ENCODE measurements at regions not wholly inside any gene's neighbourhood (a gene's known extent, or its start where the extent isn't known, plus 50 kb on each side); places are given as distances from the start of the nearest gene placed in this dataset.

- H3K27me3 ChIP-seq (replicated peaks in 1 of 2; ENCODE audit: control insufficient read depth in 2 of 2, extremely low read depth in 1 of 2, insufficient read depth in 2 of 2, low read length in 1 of 2), result no peaks in the 10 kb centered on the region
- H3K36me3 Mint-ChIP-seq, result no peaks in the 10 kb centered on the region
- peaks cover 0 to 7% of the 10 kb centered on the region in 2 donors for H3K27me3 Mint-ChIP-seq
- no peak for DNase-seq
- WGBS (ENCODE audit: insufficient coverage), result 80% methylated on average over 3 of the region's 5 CpGs
- ChIA-PET CTCF (interaction anchor here in 1 of 2 donors (0.5 kb wide), 1 partner anchor 134 kb away, joined by 3 read pairs; no protein-coding TSS in a partner anchor), POLR2A (no interaction called here)
- no peak for ATAC-seq (replicated peaks in 1 of 4)
- H3K9me3 Mint-ChIP-seq, result peaks cover 0 to 3% (median 0%) of the 10 kb centered on the region in 3 donors
- no peak overlapping the region for H3K27ac Mint-ChIP-seq
- H3K4me1 ChIP-seq (ENCODE audit: control insufficient read depth in 1 of 2, extremely low read depth in 1 of 2, insufficient read depth in 2 of 2, low read length in 2 of 2), result no peaks in the 10 kb centered on the region
- H3K4me3 ChIP-seq (ENCODE audit: control insufficient read depth in 1 of 2, extremely low read depth in 1 of 2, low read length in 1 of 2), result no peak overlapping the region
- no peak overlapping the region for H3K4me3 Mint-ChIP-seq
- H3K36me3 ChIP-seq (ENCODE audit: control insufficient read depth in 2 of 2, extremely low read depth in 1 of 2, insufficient read depth in 1 of 2, low read length in 1 of 2), result no peaks in the 10 kb centered on the region
- no peak overlapping the region for H3K27ac ChIP-seq (ENCODE audit: low read length)
- no peaks in the 10 kb centered on the region for H3K9me3 ChIP-seq
- no peaks in the 10 kb centered on the region for H3K4me1 Mint-ChIP-seq
Observed at GRCh38 chr12:65642061-65642661, 182.1 kb upstream of the HMGA2 start.

DNA sequence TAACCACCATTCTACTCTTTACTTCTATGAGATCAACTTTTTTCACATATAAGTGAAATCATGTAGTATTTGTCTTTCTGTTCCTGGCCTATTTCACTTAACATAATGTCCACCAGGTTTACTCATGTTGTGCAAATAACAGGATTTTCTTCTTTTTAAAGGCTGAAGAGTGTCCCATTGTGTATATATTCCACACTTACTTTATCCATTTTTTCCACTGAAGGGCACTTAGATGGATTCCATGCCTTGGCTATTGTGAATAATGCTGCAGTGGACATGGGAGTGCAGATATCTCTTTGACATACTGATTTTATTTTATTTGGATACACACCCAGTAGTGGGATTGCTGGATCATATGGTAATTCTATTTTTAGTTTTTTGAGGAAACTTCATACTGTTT is 181.1 kb upstream of the HMGA2 start:
- no peaks in the 10 kb centered on the region for H3K36me3 Mint-ChIP-seq
- no peaks in the 10 kb centered on the region for H3K27me3 ChIP-seq (replicated peaks in 1 of 2; ENCODE audit: control insufficient read depth in 2 of 2, extremely low read depth in 1 of 2, insufficient read depth in 2 of 2, low read length in 1 of 2)
- ATAC-seq (replicated peaks in 1 of 4) (no peak), DNase-seq (no peak)
- no peaks in the 10 kb centered on the region for H3K4me1 Mint-ChIP-seq
- peaks cover 0 to 7% of the 10 kb centered on the region in 2 donors for H3K27me3 Mint-ChIP-seq
- H3K9me3 Mint-ChIP-seq, result peaks cover 0 to 3% (median 0%) of the 10 kb centered on the region in 3 donors
- H3K4me1 ChIP-seq (ENCODE audit: control insufficient read depth in 1 of 2, extremely low read depth in 1 of 2, insufficient read depth in 2 of 2, low read length in 2 of 2), result no peaks in the 10 kb centered on the region
- no peak overlapping the region for H3K4me3 ChIP-seq (ENCODE audit: control insufficient read depth in 1 of 2, extremely low read depth in 1 of 2, low read length in 1 of 2)
- ChIA-PET CTCF (no interaction called here), POLR2A (no interaction called here)
- H3K9me3 ChIP-seq, result no peaks in the 10 kb centered on the region
- no peak overlapping the region for H3K27ac Mint-ChIP-seq
- H3K4me3 Mint-ChIP-seq, result no peak overlapping the region
- H3K36me3 ChIP-seq (ENCODE audit: control insufficient read depth in 2 of 2, extremely low read depth in 1 of 2, insufficient read depth in 1 of 2, low read length in 1 of 2), result no peaks in the 10 kb centered on the region
- H3K27ac ChIP-seq (ENCODE audit: low read length), result no peak overlapping the region

DNA sequence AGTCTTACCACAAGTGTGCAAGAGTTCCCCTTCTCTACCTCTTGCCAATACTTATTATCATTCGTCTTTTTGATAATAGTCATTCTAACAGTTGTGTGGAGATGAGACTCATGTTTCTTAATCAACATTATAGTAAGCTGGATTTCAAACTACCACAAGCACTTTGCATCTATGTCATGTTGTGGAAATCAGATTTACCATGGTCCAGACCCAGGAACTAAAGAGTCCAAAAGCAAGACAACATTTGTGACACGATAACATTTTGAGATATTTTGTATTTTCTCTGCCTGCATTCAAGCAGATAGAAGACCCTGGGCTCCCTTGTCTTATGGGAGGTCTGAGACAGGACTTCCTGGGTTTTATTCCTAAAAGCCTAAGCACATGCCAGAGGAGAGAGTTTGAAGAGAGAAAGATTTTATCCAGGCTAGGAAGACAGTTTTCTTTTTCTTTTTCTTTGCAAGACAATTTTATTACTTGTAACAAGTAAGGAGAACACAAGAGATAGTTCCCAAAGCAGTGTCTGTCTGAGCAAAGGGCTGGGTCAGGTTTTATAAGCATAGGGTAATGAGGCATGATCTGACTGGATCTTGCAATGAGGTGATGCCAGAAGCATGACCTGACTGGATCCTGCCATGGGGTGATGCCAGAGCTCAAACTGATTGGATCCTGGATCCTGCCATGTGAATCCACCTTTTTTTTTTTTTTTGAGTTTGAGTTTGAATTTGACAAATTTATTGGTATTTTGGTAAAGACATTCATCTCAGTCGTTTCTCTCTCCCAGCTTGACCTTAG is 180.5 kb upstream of the HMGA2 start:
- Histone ChIP-seq H3K27me3 (replicated peaks in 1 of 2; ENCODE audit: control insufficient read depth in 2 of 2, extremely low read depth in 1 of 2, insufficient read depth in 2 of 2, low read length in 1 of 2) (no peaks in the 10 kb centered on the region), H3K4me1 (ENCODE audit: control insufficient read depth in 1 of 2, extremely low read depth in 1 of 2, insufficient read depth in 2 of 2, low read length in 2 of 2) (no peaks in the 10 kb centered on the region), H3K9me3 (no peaks in the 10 kb centered on the region), H3K27ac (ENCODE audit: low read length) (no peak overlapping the region), H3K4me3 (ENCODE audit: control insufficient read depth in 1 of 2, extremely low read depth in 1 of 2, low read length in 1 of 2) (no peak overlapping the region), H3K36me3 (ENCODE audit: control insufficient read depth in 2 of 2, extremely low read depth in 1 of 2, insufficient read depth in 1 of 2, low read length in 1 of 2) (no peaks in the 10 kb centered on the region)
- DNase-seq (no peak), ATAC-seq (replicated peaks in 1 of 4) (no peak)
- H3K36me3 Mint-ChIP-seq, result no peaks in the 10 kb centered on the region
- peaks cover 0 to 7% of the 10 kb centered on the region in 2 donors for H3K27me3 Mint-ChIP-seq
- POLR2A ChIA-PET, result no interaction called here
- H3K27ac Mint-ChIP-seq, result no peak overlapping the region
- 100% methylated on average over 1 of the region's 3 CpGs for WGBS (ENCODE audit: insufficient coverage)
- H3K9me3 Mint-ChIP-seq, result peaks cover 0 to 3% (median 0%) of the 10 kb centered on the region in 3 donors
- CTCF ChIA-PET, result no interaction called here
- H3K4me1 Mint-ChIP-seq, result no peaks in the 10 kb centered on the region
- H3K4me3 Mint-ChIP-seq, result no peak overlapping the region

DNA sequence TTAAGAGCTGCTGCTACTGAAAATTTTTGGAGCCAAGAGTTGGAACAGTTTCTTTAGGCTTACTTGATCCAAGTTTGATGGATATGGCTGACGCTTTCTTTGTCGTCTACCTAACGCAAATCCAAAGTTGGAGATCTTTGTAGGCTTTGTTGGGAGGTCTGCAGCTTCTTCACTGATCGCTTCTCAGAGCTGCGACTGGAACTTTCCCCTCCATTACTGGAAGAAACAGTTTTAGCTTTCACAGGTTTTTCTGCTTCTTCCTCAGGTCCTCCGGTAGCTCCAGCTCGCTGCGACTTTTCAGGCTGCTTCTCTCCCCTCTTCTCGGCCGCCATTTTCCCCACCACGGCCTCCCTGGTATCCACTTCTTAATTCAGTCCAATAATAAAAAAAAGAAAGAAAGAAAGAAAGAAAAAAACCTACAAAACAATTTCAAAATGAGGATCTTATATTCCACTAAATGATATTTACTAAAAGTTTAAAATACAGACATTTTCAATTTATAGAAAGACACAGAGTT is 178.1 kb upstream of the HMGA2 start:
- Mint-ChIP-seq H3K27me3 (peaks cover 0 to 3% of the 10 kb centered on the region in 2 donors), H3K9me3 (no peaks in the 10 kb centered on the region), H3K36me3 (no peaks in the 10 kb centered on the region), H3K4me1 (no peaks in the 10 kb centered on the region), H3K4me3 (no peak overlapping the region), H3K27ac (no peak overlapping the region)
- no peaks in the 10 kb centered on the region for H3K27me3 ChIP-seq (replicated peaks in 1 of 2; ENCODE audit: control insufficient read depth in 2 of 2, extremely low read depth in 1 of 2, insufficient read depth in 2 of 2, low read length in 1 of 2)
- WGBS (ENCODE audit: insufficient coverage), result 100% methylated on average over 2 of the region's 11 CpGs
- ChIA-PET CTCF (no interaction called here), POLR2A (no interaction called here)
- ATAC-seq (replicated peaks in 1 of 4) (no peak), DNase-seq (no peak)
- no peaks in the 10 kb centered on the region for H3K4me1 ChIP-seq (ENCODE audit: control insufficient read depth in 1 of 2, extremely low read depth in 1 of 2, insufficient read depth in 2 of 2, low read length in 2 of 2)
- no peak overlapping the region for H3K27ac ChIP-seq (ENCODE audit: low read length)
- H3K9me3 ChIP-seq, result no peaks in the 10 kb centered on the region
- no peaks in the 10 kb centered on the region for H3K36me3 ChIP-seq (ENCODE audit: control insufficient read depth in 2 of 2, extremely low read depth in 1 of 2, insufficient read depth in 1 of 2, low read length in 1 of 2)
- H3K4me3 ChIP-seq (ENCODE audit: control insufficient read depth in 1 of 2, extremely low read depth in 1 of 2, low read length in 1 of 2), result no peak overlapping the region

- no peaks in the 10 kb centered on the region for H3K4me1 Mint-ChIP-seq
- H3K9me3 Mint-ChIP-seq, result no peaks in the 10 kb centered on the region
- no peak overlapping the region for H3K4me3 ChIP-seq (ENCODE audit: control insufficient read depth in 1 of 2, extremely low read depth in 1 of 2, low read length in 1 of 2)
- DNase-seq, result no peak
- no peak overlapping the region for H3K27ac ChIP-seq (ENCODE audit: low read length)
- no peaks in the 10 kb centered on the region for H3K9me3 ChIP-seq
- H3K4me1 ChIP-seq (ENCODE audit: control insufficient read depth in 1 of 2, extremely low read depth in 1 of 2, insufficient read depth in 2 of 2, low read length in 2 of 2), result no peaks in the 10 kb centered on the region
- H3K36me3 Mint-ChIP-seq, result no peaks in the 10 kb centered on the region
- 97% methylated on average over 8 of the region's 9 CpGs for WGBS (ENCODE audit: insufficient coverage)
- H3K4me3 Mint-ChIP-seq, result no peak overlapping the region
- POLR2A ChIA-PET, result no interaction called here
- ATAC-seq (replicated peaks in 1 of 4), result no peak
- H3K27ac Mint-ChIP-seq, result no peak overlapping the region
- peaks cover 0 to 3% of the 10 kb centered on the region in 2 donors for H3K27me3 Mint-ChIP-seq
- CTCF ChIA-PET, result no interaction called here
- H3K27me3 ChIP-seq (replicated peaks in 1 of 2; ENCODE audit: control insufficient read depth in 2 of 2, extremely low read depth in 1 of 2, insufficient read depth in 2 of 2, low read length in 1 of 2), result no peaks in the 10 kb centered on the region
- no peaks in the 10 kb centered on the region for H3K36me3 ChIP-seq (ENCODE audit: control insufficient read depth in 2 of 2, extremely low read depth in 1 of 2, insufficient read depth in 1 of 2, low read length in 1 of 2)
Observed at GRCh38 chr12:65647074-65647473, 177.2 kb upstream of the HMGA2 start.

DNA sequence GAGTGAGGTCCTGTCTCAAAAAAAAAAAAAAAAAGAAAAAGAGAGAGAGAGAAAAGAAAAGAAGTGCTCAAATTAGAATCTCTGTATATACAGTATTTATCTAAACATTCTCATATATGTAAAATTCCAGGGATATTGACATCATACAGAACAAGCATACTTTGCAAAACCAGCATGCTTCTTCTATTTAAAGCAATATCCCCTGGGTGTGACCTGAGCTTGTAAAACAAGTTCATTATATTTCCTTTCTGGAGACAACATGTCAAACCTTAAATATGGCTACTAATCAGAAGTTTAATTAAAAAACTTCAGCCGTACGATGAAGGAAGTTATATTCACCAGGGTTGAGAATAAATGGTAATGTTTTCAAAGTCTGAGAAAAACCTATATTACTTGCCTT is 175.8 kb upstream of the HMGA2 start:
- ChIA-PET POLR2A (no interaction called here), CTCF (interaction anchor here in 1 of 2 donors (0.5 kb wide), 1 partner anchor 612 kb away, joined by 3 read pairs; no protein-coding TSS in a partner anchor)
- no peaks in the 10 kb centered on the region for H3K36me3 ChIP-seq (ENCODE audit: control insufficient read depth in 2 of 2, extremely low read depth in 1 of 2, insufficient read depth in 1 of 2, low read length in 1 of 2)
- Mint-ChIP-seq H3K4me1 (no peaks in the 10 kb centered on the region), H3K9me3 (no peaks in the 10 kb centered on the region), H3K4me3 (no peak overlapping the region), H3K36me3 (no peaks in the 10 kb centered on the region), H3K27ac (no peak overlapping the region), H3K27me3 (no peaks in the 10 kb centered on the region)
- no peaks in the 10 kb centered on the region for H3K9me3 ChIP-seq
- no CpG with 5 or more reads among the region's 2 CpGs for WGBS (ENCODE audit: insufficient coverage)
- ATAC-seq (replicated peaks in 1 of 4), result no peak
- no peak overlapping the region for H3K4me3 ChIP-seq (ENCODE audit: control insufficient read depth in 1 of 2, extremely low read depth in 1 of 2, low read length in 1 of 2)
- DNase-seq, result no peak
- no peaks in the 10 kb centered on the region for H3K27me3 ChIP-seq (replicated peaks in 1 of 2; ENCODE audit: control insufficient read depth in 2 of 2, extremely low read depth in 1 of 2, insufficient read depth in 2 of 2, low read length in 1 of 2)
- H3K27ac ChIP-seq (ENCODE audit: low read length), result no peak overlapping the region
- H3K4me1 ChIP-seq (ENCODE audit: control insufficient read depth in 1 of 2, extremely low read depth in 1 of 2, insufficient read depth in 2 of 2, low read length in 2 of 2), result no peaks in the 10 kb centered on the region

Data from T-cell (primary cell).